ENCODE measurements at regions not wholly inside any gene's neighbourhood (a gene's known extent, or its start where the extent isn't known, plus 50 kb on each side); places are given as distances from the start of the nearest gene placed in this dataset.

GRCh38 chr9:73583576-73583975, 431.9 kb downstream of the ANXA1 start:
- DNase-seq (ENCODE audit: low read depth), result peak; percentile 10
- H3K4me3 ChIP-seq (ENCODE audit: low read depth, low read length), result no peak overlapping the region
- no peak for TF ChIP-seq CTCF (conservative IDR thresholded peaks at IDR 0.05; ENCODE audit: low read depth, low read length)

GRCh38 chr9:73595036-73595545, 443.4 kb downstream of the ANXA1 start:
- no peak for TF ChIP-seq CTCF (conservative IDR thresholded peaks at IDR 0.05; ENCODE audit: low read depth, low read length)
- H3K4me3 ChIP-seq (ENCODE audit: low read depth, low read length), result no peak overlapping the region
- DNase-seq (ENCODE audit: low read depth), result no peak

GRCh38 chr9:73596321-73596720, 444.7 kb downstream of the ANXA1 start:
- no peak for DNase-seq (ENCODE audit: low read depth)
- H3K4me3 ChIP-seq (ENCODE audit: low read depth, low read length), result no peak overlapping the region
- TF ChIP-seq CTCF (conservative IDR thresholded peaks at IDR 0.05; ENCODE audit: low read depth, low read length), result no peak

- DNase-seq (ENCODE audit: low read depth), result no peak
- no peak for TF ChIP-seq CTCF (conservative IDR thresholded peaks at IDR 0.05; ENCODE audit: low read depth, low read length)
- H3K4me3 ChIP-seq (ENCODE audit: low read depth, low read length), result no peak overlapping the region
Observed at GRCh38 chr9:73597039-73597438, 445.4 kb downstream of the ANXA1 start.

GRCh38 chr9:73597771-73598170, 446.1 kb downstream of the ANXA1 start:
- H3K4me3 ChIP-seq (ENCODE audit: low read depth, low read length), result no peak overlapping the region
- DNase-seq (ENCODE audit: low read depth), result no peak
- no peak for TF ChIP-seq CTCF (conservative IDR thresholded peaks at IDR 0.05; ENCODE audit: low read depth, low read length)

GRCh38 chr9:73609381-73609780, 457.7 kb downstream of the ANXA1 start:
- DNase-seq (ENCODE audit: low read depth), result no peak
- H3K4me3 ChIP-seq (ENCODE audit: low read depth, low read length), result no peak overlapping the region
- TF ChIP-seq CTCF (conservative IDR thresholded peaks at IDR 0.05; ENCODE audit: low read depth, low read length), result no peak

GRCh38 chr9:73611032-73611431, 459.4 kb downstream of the ANXA1 start:
- TF ChIP-seq CTCF (conservative IDR thresholded peaks at IDR 0.05; ENCODE audit: low read depth, low read length), result no peak
- DNase-seq (ENCODE audit: low read depth), result no peak
- no peak overlapping the region for H3K4me3 ChIP-seq (ENCODE audit: low read depth, low read length)
